Activated CD8-positive, alpha-beta T cell treated with anti-CD3 and anti-CD28 coated beads for 36 hours (primary cell): ENCODE measurements at regions not wholly inside any gene's neighbourhood (a gene's known extent, or its start where the extent isn't known, plus 50 kb on each side); places are given as distances from the start of the nearest gene placed in this dataset.
A peak's percentile ranks its signal among the peaks of the same experiment; 100 is the strongest.

Experiments
- ATAC-seq: fragments of 200-7000 bp; cut with Tn5 transposase; one replicate; pipeline ENCODE4 v1.10.0; 2021; ENCODE audit warnings: mild to moderate bottlenecking, moderate library complexity
- CTCF ChIA-PET: fragments of 350-600 bp; sonication (Branson Sonifier 250); formaldehyde crosslinking; loops from one replicate; lab custom pipeline; 2021; ENCODE audit warnings: antibody characterized with exemption; lab: Charles Lee
- POLR2A ChIA-PET: fragments of 350-600 bp; sonication (Branson Sonifier 250); formaldehyde crosslinking; loops from one replicate; lab custom pipeline; 2021; ENCODE audit warnings: antibody characterized with exemption; lab: Charles Lee
- DNase-seq: peaks from one replicate; pipeline ENCODE4 v3.0.0-alpha.2; 2020
- H3K27ac Mint-ChIP-seq: one replicate; pipeline ENCODE4 v1.8.0; 2021; ENCODE audit warnings: mild to moderate bottlenecking, mixed read lengths
- H3K27me3 Mint-ChIP-seq: one replicate; pipeline ENCODE4 v1.8.0; 2021; ENCODE audit warnings: mixed read lengths
- H3K36me3 Mint-ChIP-seq: one replicate; pipeline ENCODE4 v1.8.0; 2021; ENCODE audit warnings: low read depth, mixed read lengths
- H3K4me1 Mint-ChIP-seq: one replicate; pipeline ENCODE4 v1.8.0; 2021; ENCODE audit warnings: low read depth, mixed read lengths
- H3K4me3 Mint-ChIP-seq: one replicate; pipeline ENCODE4 v1.8.0; 2021; ENCODE audit warnings: mild to moderate bottlenecking, moderate library complexity, mixed read lengths
- H3K9me3 Mint-ChIP-seq: one replicate; pipeline ENCODE4 v1.8.0; 2021; ENCODE audit warnings: mixed read lengths
- CTCF ChIP-seq: fragments of 200-600 bp; IDR thresholded peaks from one replicate; pipeline ENCODE4 v1.8.0; 2022; ENCODE audit warnings: antibody characterized with exemption, mild to moderate bottlenecking
- intact Hi-C: fragments of 100-400 bp; cut with micrococcal nuclease; formaldehyde crosslinking; loops from one replicate; pipeline ENCODE4 v1.10.0; 2022

GRCh38 chr3:182730675-182731042 is 62.6 kb upstream of the ATP11B start:
- ChIA-PET POLR2A (no interaction called here), CTCF (interaction anchor here (0.9 to 1.2 kb wide), 2 partner anchors 19 to 20 kb away, joined by 3 read pairs; no protein-coding TSS in a partner anchor)
- Mint-ChIP-seq H3K36me3 (no peaks in the 10 kb centered on the region), H3K4me3 (no peak overlapping the region), H3K9me3 (no peaks in the 10 kb centered on the region), H3K4me1 (peaks cover 11% of the 10 kb centered on the region), H3K27me3 (peaks cover 7% of the 10 kb centered on the region), H3K27ac (no peak overlapping the region)
- no peak for TF ChIP-seq CTCF
- ATAC-seq (no peak), DNase-seq (no peak)
- intact Hi-C loops: no loop called here

- intact Hi-C loops: no loop called here
- H3K27me3 Mint-ChIP-seq: peaks cover 7% of the 10 kb centered on the region
- ATAC-seq (no peak), DNase-seq (peak; percentile 4)
- peaks cover 11% of the 10 kb centered on the region for H3K4me1 Mint-ChIP-seq
- H3K4me3 Mint-ChIP-seq: no peak overlapping the region
- no peaks in the 10 kb centered on the region for H3K36me3 Mint-ChIP-seq
- ChIA-PET POLR2A (no interaction called here), CTCF (no interaction called here)
- no peak for TF ChIP-seq CTCF
- H3K9me3 Mint-ChIP-seq: no peaks in the 10 kb centered on the region
- no peak overlapping the region for H3K27ac Mint-ChIP-seq
Measured at GRCh38 chr3:182731764-182732163, 61.5 kb upstream of the ATP11B start.

- Mint-ChIP-seq H3K36me3 (no peaks in the 10 kb centered on the region), H3K4me1 (peaks cover 11% of the 10 kb centered on the region), H3K9me3 (no peaks in the 10 kb centered on the region), H3K27me3 (peaks cover 7% of the 10 kb centered on the region), H3K4me3 (no peak overlapping the region), H3K27ac (no peak overlapping the region)
- ATAC-seq: peak; percentile 42
- CTCF ChIA-PET: no interaction called here
- no peak for DNase-seq
- intact Hi-C loops: no loop called here
- POLR2A ChIA-PET: no interaction called here
- TF ChIP-seq CTCF: no peak
Measured at GRCh38 chr3:182732232-182733015, 60.9 kb upstream of the ATP11B start.

GRCh38 chr3:182735672-182736071 is 57.6 kb upstream of the ATP11B start:
- ATAC-seq (no peak), DNase-seq (no peak)
- Mint-ChIP-seq H3K27me3 (peaks cover 6% of the 10 kb centered on the region), H3K9me3 (no peaks in the 10 kb centered on the region), H3K36me3 (no peaks in the 10 kb centered on the region), H3K4me3 (no peak overlapping the region), H3K4me1 (peaks cover 2% of the 10 kb centered on the region), H3K27ac (no peak overlapping the region)
- no peak for TF ChIP-seq CTCF
- POLR2A ChIA-PET: no interaction called here
- intact Hi-C loops: no loop called here
- CTCF ChIA-PET: interaction anchor here (0.9 kb wide), 1 partner anchor 27 kb away, joined by 3 read pairs; no protein-coding TSS in a partner anchor

GRCh38 chr3:182737825-182738224 is 55.5 kb upstream of the ATP11B start:
- DNase-seq (no peak), ATAC-seq (no peak)
- Mint-ChIP-seq H3K4me3 (no peak overlapping the region), H3K36me3 (no peaks in the 10 kb centered on the region), H3K27ac (no peak overlapping the region), H3K4me1 (no peaks in the 10 kb centered on the region), H3K9me3 (no peaks in the 10 kb centered on the region), H3K27me3 (peaks cover 7% of the 10 kb centered on the region)
- intact Hi-C loops: no loop called here
- ChIA-PET POLR2A (no interaction called here), CTCF (no interaction called here)
- TF ChIP-seq CTCF: no peak
